Loucy (cell line): ENCODE measurements at regions not wholly inside any gene's neighbourhood (a gene's known extent, or its start where the extent isn't known, plus 50 kb on each side); places are given as distances from the start of the nearest gene placed in this dataset.
"Not testable (repeated sequence)": the region's sequence is repeated elsewhere in the genome, so short reads cannot be mapped to it uniquely, and the experiment has no call there.

Source experiments
- H2AFZ ChIP-seq: fragments of 200-600 bp; sonication (generic); 2 replicates; pipeline ENCODE4 v1.6.0; 2016; ENCODE audit warnings: antibody characterized with exemption, mild to moderate bottlenecking, low read length, moderate library complexity
- H3F3A ChIP-seq: fragments of 200-600 bp; 2 replicates; pipeline ENCODE4 v1.6.0; 2016; ENCODE audit warnings: antibody characterized with exemption, low read depth, mild to moderate bottlenecking
- H3K27me3 ChIP-seq: fragments of 200-600 bp; sonication (generic); 2 replicates; pipeline ENCODE4 v1.6.1; 2014; ENCODE audit warnings: low read length, mild to moderate bottlenecking; ENCODE audit not compliant: insufficient read depth, poor library complexity, severe bottlenecking
- H3K36me3 ChIP-seq: fragments of 200-600 bp; sonication (generic); 2 replicates; pipeline ENCODE4 v1.6.1; 2016; ENCODE audit warnings: low read length; ENCODE audit not compliant: insufficient read depth
- H3K4me1 ChIP-seq: fragments of 200-600 bp; sonication (generic); 2 replicates; pipeline ENCODE4 v1.5.1; 2014; ENCODE audit warnings: low read length, mild to moderate bottlenecking; ENCODE audit not compliant: insufficient read depth, poor library complexity, severe bottlenecking
- H3K4me2 ChIP-seq: fragments of 200-600 bp; sonication (generic); 2 replicates; pipeline ENCODE4 v1.6.0; 2014; ENCODE audit warnings: antibody characterized with exemption, low read length, low read depth, mild to moderate bottlenecking; ENCODE audit not compliant: poor library complexity, severe bottlenecking
- H3K4me3 ChIP-seq: fragments of 200-600 bp; sonication (generic); 2 replicates; pipeline ENCODE4 v1.5.1; 2014; ENCODE audit warnings: low read length, mild to moderate bottlenecking, mixed read lengths; ENCODE audit not compliant: poor library complexity, severe bottlenecking
- H3K79me2 ChIP-seq: fragments of 200-600 bp; sonication (generic); 2 replicates; pipeline ENCODE4 v1.6.1; 2014; ENCODE audit warnings: low read length; ENCODE audit not compliant: insufficient read depth
- H3K9ac ChIP-seq: fragments of 200-600 bp; sonication (generic); 2 replicates; pipeline ENCODE4 v1.6.0; 2014; ENCODE audit warnings: mild to moderate bottlenecking, low read depth, low read length, moderate library complexity; ENCODE audit not compliant: poor library complexity, severe bottlenecking
- H3K9me2 ChIP-seq: fragments of 200-600 bp; sonication (generic); replicated peaks from 2 replicates; pipeline ENCODE4 v1.6.1; 2016; ENCODE audit warnings: low read depth, low read length, mixed read lengths
- H3K9me3 ChIP-seq: fragments of 200-600 bp; sonication (generic); 2 replicates; pipeline ENCODE4 v1.6.1; 2014; ENCODE audit warnings: mild to moderate bottlenecking, antibody characterized with exemption, low read length, low read depth; ENCODE audit not compliant: insufficient read depth
- H4K20me1 ChIP-seq: fragments of 200-600 bp; sonication (generic); 2 replicates; pipeline ENCODE4 v1.6.0; 2014; ENCODE audit warnings: antibody characterized with exemption, low read length, mild to moderate bottlenecking; ENCODE audit not compliant: insufficient read depth, poor library complexity, severe bottlenecking
- CTCF ChIP-seq: fragments of 200-600 bp; sonication (generic); conservative IDR thresholded peaks from 2 replicates; pipeline ENCODE4 v1.5.1; 2014; ENCODE audit warnings: mild to moderate bottlenecking, antibody characterized with exemption, low read length
- EZH2phosphoT487 ChIP-seq: fragments of 200-600 bp; IDR thresholded peaks from 2 replicates; pipeline ENCODE4 v1.6.1; 2018; ENCODE audit warnings: antibody characterized with exemption, mild to moderate bottlenecking, moderate library complexity, borderline replicate concordance

GRCh38 chr17:12195418-12195817, 174.7 kb downstream of the MAP2K4 start:
- Histone ChIP-seq H3F3A (no peaks in the 10 kb centered on the region), H3K36me3 (no peaks in the 10 kb centered on the region), H3K4me2 (no peak overlapping the region), H3K4me3 (no peak overlapping the region), H2AFZ (no peak overlapping the region), H3K9ac (no peak overlapping the region), H4K20me1 (no peaks in the 10 kb centered on the region), H3K79me2 (no peaks in the 10 kb centered on the region), H3K4me1 (no peaks in the 10 kb centered on the region), H3K27me3 (no peaks in the 10 kb centered on the region), H3K9me3 (no peaks in the 10 kb centered on the region), H3K9me2 (no peaks in the 10 kb centered on the region)
- no peak for TF ChIP-seq CTCF
- no peak for TF ChIP-seq EZH2phosphoT487

- TF ChIP-seq EZH2phosphoT487 (no peak), CTCF (no peak)
- no peak overlapping the region for H3K9ac ChIP-seq
- no peaks in the 10 kb centered on the region for H3K27me3 ChIP-seq
- H3K9me3 ChIP-seq, result no peaks in the 10 kb centered on the region
- no peaks in the 10 kb centered on the region for H3K79me2 ChIP-seq
- no peak overlapping the region for H2AFZ ChIP-seq
- H4K20me1 ChIP-seq, result no peaks in the 10 kb centered on the region
- no peaks in the 10 kb centered on the region for H3F3A ChIP-seq
- H3K4me1 ChIP-seq, result no peaks in the 10 kb centered on the region
- no peaks in the 10 kb centered on the region for H3K36me3 ChIP-seq
- no peaks in the 10 kb centered on the region for H3K9me2 ChIP-seq
- no peak overlapping the region for H3K4me3 ChIP-seq
- H3K4me2 ChIP-seq, result no peak overlapping the region
Measured at GRCh38 chr17:12201294-12201880, 180.7 kb downstream of the MAP2K4 start.

- H3F3A ChIP-seq, result no peaks in the 10 kb centered on the region
- H3K27me3 ChIP-seq, result no peaks in the 10 kb centered on the region
- H2AFZ ChIP-seq, result no peak overlapping the region
- H3K9me3 ChIP-seq, result peaks cover 3% of the 10 kb centered on the region; the same call in 1 of the 2 replicates
- H4K20me1 ChIP-seq, result no peaks in the 10 kb centered on the region
- H3K4me3 ChIP-seq, result no peak overlapping the region
- no peak for TF ChIP-seq EZH2phosphoT487
- no peak overlapping the region for H3K4me2 ChIP-seq
- no peaks in the 10 kb centered on the region for H3K79me2 ChIP-seq
- no peaks in the 10 kb centered on the region for H3K9me2 ChIP-seq
- no peak overlapping the region for H3K9ac ChIP-seq
- H3K36me3 ChIP-seq, result no peaks in the 10 kb centered on the region
- no peaks in the 10 kb centered on the region for H3K4me1 ChIP-seq
Measured at GRCh38 chr17:12209632-12210191, 189.0 kb downstream of the MAP2K4 start.

- H3K27me3 ChIP-seq, H3K9me3 ChIP-seq, H3K36me3 ChIP-seq, H3K9ac ChIP-seq, H4K20me1 ChIP-seq, H3K9me2 ChIP-seq, H3K4me2 ChIP-seq, H3K4me3 ChIP-seq, H3F3A ChIP-seq, H3K4me1 ChIP-seq, H2AFZ ChIP-seq, H3K79me2 ChIP-seq: not testable (repeated sequence)
Measured at GRCh38 chr17:12220714-12221439, 200.2 kb downstream of the MAP2K4 start.
